ENCODE measurements at regions not wholly inside any gene's neighbourhood (a gene's known extent, or its start where the extent isn't known, plus 50 kb on each side); places are given as distances from the start of the nearest gene placed in this dataset.
A peak's percentile ranks its signal among the peaks of the same experiment; 100 is the strongest.
"Not testable (repeated sequence)": the region's sequence is repeated elsewhere in the genome, so short reads cannot be mapped to it uniquely, and the experiment has no call there.

DNA sequence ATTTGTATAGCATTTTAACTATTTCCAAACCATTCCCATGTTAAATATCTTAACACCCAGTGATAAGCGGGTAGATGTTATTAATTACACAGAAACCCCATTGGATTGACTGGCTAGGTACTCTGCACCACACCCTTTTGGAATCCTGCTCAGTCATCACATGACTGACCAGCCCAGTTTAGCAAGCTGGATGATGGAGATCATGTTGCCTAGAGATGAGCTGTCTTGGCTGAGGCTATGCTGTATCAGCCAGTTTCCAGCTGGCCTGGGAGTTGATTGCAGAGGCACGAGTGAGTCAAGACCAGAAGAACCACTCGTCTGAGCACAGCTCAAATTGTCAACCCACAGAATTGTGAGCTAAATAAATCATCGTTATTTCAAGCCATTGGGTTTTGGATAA is 124.6 kb downstream of the ZNF621 start:
- no peak for DNase-seq

DNA sequence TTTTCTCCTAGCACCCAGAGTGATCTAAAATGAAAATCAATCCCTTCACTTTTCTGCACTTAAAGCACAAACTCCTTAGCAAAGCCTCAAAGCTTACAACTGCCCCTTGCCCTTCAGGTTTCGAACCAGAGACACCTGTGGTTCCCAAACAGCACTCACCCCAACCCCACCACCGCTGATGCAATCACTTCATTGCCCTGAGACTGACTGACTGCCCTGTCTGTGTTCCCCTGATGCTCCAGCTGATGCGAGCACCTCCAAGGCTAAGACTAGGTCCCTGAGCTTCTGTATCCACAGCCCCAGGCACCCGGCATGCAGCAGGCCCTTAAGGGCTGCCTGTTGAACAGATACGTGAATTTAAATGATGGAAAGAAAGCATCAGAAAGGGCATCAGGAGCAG is 127.3 kb downstream of the ZNF621 start:
- no peak for DNase-seq

DNA sequence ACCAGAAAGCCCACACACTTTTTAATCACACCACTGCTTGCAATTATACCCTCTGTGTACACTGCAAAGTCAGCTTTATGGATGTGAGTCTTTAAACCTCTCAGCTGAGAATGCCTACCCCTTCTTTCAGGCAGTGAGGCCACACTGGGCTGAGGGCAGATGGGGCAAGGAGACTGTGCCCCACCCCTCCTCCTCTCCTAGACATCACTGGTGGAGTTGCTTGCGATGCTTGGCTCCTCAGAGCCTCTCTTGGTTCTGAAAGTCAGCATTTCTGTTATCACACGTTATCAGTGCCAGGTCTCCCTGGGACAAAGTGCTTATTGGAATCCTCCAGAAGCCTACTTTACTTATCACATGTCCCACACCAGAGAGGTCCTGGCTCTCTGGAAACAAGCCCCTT is 128.2 kb downstream of the ZNF621 start:
- DNase-seq: no peak

DNA sequence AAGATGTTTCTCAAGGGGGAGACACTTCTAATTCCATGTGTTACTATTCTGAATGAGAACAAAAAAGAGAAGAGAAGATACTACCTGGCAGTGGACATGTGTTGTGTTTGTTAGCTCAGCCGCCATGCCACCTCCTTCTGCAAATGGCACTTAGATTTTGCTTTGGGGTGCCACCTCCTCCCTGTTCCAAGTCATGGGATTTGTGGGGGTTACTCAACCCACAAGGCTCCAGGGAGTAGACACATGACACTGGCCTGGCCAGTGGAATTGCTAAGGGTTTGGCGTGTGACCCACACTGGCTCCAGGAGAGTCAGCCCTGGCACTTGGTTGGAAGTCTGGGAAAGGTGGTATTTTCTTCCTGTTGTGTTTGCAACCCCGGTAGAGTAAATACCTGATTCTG is 129.1 kb downstream of the ZNF621 start:
- no peak for DNase-seq

DNA sequence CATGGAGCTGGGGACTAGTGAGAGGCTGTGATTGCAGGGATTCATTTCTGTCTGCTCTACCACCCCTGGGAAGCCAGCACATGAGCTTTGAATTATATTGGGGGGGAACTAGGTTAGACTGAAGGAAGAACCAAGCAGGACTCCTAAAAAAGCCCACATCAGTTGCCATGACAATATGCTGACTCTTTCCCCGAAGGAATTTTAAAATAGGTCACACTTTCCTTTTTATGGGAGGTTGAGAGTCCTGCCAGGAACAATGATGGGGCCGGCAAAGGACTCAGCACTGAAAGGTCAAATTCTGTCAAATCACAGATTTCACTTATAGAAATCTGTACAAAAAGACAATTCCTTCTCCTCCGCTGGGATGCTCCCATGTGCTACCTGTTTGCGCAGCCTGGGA is 130.8 kb downstream of the ZNF621 start:
- no peak for DNase-seq

DNA sequence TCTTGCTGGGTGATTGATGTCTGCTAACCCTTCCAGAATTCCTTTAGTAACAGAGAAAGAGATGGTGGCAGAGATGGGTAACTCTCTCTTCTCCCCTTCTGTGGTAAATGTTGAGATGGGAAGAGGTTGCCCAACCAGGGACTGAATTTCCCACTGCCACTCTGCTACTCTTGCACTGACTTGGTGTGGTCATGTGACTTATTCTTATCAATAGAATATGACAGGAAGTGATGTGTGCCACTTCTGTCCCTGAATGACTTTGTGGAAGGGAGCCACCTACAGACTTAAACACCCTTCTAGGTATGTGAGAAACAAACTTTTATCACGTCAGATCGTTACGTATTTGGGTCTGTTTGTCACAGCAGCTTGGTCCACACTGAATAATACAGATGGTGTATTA is 132.9 kb downstream of the ZNF621 start:
- DNase-seq: no peak

DNA sequence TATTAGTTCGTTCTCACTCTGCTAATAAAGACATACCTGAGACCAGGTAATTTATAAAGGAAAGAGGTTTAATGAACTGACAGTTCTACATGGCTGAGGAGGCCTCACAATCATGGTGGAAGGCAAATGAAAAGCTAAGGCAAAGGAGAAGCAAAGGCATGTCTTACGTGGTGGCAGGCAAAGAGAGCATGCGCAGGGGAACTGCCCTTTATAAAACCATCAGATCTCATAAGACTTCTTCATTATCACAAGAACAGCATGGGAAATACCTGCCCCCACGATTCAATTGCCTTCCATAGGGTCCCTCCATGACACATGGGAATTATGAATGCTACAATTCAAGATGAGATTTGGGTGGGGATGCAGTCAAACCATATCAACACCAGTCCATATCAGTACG is 133.5 kb downstream of the ZNF621 start:
- DNase-seq: no peak

DNA sequence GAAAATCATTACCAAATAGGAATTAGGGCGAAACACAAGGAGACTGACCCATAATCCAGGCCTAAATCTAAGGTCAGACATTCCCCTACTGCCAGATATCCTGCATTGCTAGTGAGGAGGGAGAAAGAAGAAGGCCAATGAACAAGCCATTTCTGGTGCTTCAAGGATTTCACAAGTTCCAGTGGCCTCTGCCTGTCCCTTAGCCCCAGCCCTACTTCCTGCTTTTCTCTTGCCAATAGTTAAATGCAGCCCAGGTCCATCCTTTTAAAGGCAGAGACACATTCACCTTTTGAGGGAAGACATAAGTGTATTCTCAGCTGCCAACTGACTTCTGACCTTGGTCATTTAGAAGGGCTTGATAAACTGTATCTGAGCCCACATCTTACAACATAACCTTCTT is 135.8 kb downstream of the ZNF621 start:
- DNase-seq: peak in 1 of 2 experiments; percentile 17

DNA sequence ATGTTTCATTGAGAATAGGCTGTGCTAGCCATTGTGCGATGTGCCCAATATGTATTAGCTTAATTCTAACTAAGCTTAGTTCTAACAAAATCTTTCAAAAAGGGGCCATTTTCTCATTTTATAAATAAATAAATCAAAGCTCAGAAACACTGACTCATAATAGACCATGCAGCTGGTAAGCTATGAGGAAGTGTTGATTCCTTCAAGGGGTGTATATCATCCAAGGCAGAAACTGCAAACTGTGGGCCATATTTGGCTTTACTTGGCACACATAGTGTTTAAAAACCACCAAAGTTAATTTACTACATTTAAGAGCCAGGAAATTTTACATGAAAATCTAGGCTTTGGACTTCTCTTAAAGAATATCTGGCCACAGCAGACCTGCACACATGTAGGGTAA is 136.5 kb downstream of the ZNF621 start:
- DNase-seq: no peak

DNA sequence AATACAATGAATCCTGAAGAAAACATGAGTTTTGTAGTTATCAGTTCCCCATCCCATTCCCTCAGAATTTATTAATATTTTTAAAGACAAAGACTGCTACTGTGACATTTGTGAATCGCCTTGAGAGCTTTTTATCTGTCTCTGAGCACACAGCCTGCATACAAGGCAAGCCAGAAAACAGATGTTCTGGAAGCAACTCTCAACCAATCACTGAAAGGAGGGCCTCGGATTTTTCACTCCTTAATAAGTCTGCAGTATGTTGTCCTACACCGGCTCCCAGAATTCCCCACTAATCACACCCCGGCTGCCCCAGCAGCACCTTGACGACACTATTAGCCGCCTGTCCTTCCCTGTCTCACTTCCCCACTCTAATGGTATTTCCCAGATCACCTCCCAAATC is 138.5 kb downstream of the ZNF621 start:
- DNase-seq: no peak

DNA sequence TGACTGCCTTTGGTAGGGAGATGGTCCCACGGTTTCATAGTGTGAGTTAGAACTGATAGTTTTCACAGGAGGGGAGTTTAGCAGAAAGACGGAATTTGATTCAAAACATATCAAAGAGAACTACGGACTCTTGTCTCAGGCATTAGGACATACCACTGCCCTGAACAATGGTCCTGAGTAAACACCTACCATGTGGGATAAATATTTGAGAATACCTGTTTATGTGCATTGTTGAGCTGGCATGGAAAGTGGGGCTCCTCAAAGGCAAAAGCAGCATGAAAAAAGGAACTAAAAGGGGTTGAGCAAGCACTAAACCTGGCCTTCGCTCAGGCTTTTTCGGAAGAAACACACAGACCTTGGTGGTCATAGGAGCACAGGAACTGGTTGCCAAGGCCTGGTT is 144.4 kb downstream of the ZNF621 start:
- DNase-seq: no peak

DNA sequence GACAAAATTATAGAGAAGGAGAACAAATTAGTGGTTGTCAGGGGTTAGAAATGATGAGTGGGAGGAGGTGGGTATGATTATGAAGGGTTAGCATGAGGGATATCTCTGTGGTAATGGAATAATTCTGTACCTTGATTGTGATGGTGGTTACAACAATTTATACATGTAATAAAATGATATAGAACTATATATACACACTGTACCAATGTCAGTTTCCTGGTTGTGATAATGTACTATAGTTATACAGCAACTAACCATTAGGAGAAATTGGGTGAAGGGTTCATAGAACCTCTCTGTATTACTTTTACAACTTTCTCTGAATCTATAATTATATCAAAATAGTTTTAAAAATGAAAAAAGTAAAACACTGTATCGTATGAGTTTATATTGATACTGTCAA is 148.1 kb downstream of the ZNF621 start:
- DNase-seq: no peak

DNA sequence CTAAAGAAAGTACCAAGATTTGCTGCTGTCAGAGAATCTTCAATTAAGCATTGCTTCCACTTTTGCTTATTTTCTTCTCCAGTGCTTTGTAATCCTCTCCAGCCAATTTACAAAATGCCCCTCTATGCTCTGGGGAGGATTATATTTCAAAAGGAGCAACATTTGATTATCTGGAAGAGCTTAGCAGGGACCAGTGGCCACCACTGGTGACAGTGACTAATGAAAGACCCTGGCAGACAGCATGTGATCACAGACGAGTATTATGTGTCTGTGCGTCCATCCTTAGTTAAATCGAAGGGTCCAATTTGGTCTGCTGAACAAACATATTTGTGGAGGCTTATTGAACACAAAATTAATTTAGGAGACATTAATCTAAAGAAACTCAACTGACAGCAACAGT is 152.6 kb downstream of the ZNF621 start:
- DNase-seq: no peak

DNA sequence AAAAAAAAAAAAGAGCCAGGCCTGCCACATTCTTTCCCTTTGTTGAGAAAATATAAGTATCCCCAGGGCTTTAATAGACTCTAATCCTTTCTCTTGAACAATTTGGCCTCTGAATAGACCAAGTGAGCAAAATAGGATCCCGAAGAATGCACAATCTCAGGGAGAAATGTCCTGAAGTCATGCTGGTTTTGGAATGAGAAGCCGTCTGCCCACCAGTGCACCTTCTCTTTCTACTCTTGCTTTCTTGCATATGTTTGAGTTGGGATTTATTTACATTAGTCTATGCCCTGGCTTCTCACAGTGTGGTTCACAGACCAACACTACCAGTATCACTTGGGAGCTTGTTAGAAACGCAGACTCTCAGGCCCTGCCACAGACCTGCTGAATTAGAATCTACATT is 153.0 kb downstream of the ZNF621 start:
- DNase-seq: no peak

DNA sequence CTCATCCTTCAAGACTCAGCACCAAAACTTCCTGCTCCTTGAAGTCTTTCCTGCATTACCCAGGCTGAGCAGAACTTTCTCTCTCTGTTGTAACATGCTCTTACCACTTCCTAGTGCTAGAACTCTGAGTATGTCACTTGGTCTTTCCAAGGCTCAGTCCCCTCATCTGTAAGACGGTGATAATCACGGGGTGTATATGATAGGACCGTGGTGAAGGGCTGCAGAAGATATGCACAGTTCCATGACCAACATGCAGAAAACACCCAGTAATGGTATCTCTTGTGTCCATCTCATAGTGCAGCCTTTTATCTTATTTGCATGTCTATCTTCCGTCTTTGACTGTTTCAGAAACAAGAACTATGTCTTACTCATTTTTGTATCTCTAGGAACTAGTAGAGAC is 154.5 kb downstream of the ZNF621 start:
- DNase-seq: no peak

DNA sequence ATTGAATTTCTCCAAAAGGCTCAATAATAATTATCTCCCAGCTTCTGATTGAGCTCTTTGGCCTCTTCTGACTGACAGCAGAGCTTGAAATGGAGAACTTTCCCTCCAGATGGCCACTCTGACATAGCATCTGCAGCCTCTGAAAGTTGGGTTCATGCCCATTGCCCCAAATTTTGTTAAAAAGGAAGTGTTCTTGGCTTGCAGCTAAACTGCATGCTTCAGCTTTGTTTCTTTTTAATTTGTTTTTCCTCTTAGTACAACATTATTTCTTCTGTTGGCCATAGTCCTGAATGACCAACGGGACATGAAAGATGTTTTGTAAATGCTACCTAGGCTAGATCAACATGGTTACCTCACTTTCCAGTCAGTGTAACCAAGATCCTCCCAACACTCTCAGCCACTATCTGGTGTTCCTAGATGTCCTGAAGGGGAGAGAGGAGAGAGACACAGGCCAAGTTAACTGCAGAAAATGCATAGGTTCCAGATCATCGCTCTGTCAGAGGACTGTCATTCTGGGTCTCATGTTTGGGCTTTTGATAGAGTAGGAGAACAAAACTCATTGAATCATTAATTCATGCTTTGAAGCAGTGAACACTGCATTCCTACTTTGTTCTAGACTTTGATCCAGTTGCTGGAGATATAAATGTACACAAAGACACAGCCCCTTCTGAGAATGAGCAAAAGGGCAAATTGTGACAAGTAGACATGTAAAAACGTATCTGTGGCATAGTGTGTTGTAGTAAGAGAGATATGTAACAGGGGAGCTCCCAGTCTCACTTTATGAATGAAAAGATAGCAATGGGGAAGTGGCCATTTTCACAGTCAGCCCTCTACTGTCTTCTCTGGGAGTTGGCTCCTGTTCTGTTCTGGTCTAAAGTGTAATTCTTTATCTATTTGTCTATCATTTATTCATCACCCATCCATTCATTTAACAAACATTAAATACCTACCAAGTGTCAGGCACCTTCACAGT is 156.2 kb downstream of the ZNF621 start:
- DNase-seq: peak; percentile 41 to 49

DNA sequence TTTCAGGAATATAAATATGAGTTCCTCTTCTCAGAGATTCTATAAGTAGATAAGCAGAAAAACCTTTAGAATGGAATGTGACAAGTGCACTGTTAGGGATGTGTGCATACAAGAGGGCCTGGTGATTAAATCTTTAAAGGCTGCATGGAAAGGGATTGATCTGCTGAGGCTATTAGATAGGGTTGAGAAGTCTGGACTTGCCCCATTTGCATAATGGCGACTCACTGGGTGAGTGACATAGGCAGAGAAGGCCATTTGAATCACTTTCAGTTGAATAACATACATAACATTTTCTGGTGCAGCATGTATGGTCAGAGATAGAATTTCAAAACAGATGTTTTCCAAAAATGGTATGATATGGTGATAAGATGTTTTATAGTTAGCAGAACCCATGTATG is 156.9 kb downstream of the ZNF621 start:
- DNase-seq: no peak

DNA sequence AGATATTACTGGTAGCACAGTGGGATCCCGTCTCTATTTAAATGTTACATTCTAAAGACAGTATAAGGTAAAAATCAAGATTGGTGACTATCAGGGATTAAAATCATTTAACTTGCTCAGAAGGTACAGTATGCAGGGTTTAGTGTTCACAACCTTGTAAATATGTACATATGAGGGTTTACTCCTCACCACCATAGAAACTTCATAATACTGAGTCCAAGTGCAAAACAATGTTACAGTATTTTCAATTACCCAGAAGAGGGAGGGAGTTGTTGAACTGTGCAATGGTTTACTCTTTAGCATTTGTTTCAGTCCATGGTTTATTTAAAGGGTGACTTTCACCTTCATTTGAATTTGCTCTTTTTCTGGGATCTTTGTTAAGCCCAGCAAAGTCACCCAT is 165.1 kb downstream of the ZNF621 start:
- no peak for DNase-seq

DNA sequence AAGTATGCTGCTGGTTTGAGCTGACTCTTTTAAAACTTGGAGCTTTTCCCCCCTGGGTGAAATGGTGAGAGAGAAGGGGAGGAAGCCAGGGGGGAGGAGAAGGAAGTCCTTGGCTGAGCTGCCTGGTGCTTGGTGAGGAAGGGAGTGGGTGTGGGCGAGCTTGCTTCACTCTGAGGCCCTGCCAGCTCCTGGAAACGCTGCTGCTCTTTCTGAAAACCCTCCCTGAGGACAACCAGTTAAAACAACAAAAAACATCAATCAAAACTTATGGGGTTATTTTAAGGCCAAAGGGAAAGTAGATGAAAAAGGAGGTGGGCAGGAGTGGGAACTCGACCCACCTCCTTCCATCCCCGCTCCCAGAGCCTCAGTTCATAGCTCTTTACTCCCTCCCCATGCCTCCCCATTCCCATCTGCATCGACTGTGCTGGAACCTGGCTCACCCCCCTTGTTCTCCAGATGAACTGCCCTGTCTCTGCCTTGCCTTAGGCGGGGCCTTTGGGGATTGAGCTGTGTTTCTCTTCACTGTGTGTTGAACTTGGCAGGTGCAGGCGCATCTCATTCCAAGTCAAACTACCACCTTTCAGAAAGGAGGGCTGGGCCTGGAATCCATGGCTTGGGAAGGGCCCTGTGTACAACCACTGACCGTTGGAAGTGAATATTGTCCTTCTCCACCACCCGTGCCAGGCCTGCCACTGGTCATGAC is 166.1 kb downstream of the ZNF621 start:
- DNase-seq: peak; percentile 70 to 85

DNA sequence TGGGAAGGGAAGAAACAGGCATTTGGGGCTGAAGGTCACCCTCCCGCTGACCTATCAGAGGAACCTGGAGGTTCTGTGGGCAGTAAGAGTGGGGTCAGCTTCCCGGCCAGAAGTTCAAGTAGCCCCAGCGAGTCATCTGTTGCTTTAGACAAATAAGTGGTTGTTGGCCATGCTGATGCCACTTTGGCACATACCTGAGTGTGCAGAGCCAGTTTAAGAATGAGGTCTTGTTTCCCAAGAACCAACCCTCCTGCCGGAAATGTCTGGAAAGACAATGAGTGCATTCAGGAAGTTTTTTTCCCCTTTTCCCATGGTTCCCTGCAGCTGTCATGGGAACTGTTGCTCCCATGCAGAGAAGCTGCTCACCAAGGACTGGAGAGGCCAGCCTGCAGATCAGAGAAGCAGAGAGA is 166.7 kb downstream of the ZNF621 start:
- no peak for DNase-seq

DNA sequence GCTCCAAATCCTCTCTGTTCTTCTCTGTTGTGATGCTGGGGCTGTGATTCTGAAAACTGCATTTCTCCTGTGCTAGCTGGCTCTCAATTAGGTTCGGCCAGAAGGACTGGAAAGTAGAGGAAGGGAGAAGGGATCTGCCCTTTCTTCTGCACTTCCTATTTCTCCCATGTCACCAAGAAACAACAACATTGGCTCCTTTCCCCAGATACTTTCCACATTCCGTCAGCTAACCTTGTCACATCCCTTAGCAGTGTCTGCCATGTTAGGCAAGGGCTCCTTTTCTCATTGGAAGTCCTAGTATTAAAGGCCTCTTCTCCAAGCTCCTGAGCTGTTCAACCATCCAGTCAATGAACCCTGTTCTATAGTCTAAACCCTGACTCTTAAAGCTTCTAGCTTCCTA is 171.1 kb downstream of the ZNF621 start:
- DNase-seq: no peak

DNA sequence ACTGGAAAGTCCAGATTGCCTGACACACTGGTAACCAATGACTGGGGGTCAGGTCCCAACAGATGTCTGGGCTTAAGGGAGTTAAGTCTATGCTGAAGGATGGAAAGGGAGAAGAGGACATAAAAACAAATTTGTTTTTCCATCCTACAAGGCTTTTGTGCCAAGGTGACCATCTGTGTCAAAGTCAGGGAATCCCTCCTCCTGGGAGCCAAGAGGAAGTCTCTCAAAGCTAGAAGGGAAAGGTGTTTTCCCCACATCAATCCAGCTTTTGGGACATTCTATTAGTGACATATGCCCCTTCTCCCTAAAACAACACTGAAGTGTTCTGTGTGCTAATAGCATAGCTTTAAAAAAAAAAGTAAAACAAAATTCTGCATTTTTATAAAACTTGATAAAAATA is 173.9 kb downstream of the ZNF621 start:
- DNase-seq: not testable (repeated sequence)

DNA sequence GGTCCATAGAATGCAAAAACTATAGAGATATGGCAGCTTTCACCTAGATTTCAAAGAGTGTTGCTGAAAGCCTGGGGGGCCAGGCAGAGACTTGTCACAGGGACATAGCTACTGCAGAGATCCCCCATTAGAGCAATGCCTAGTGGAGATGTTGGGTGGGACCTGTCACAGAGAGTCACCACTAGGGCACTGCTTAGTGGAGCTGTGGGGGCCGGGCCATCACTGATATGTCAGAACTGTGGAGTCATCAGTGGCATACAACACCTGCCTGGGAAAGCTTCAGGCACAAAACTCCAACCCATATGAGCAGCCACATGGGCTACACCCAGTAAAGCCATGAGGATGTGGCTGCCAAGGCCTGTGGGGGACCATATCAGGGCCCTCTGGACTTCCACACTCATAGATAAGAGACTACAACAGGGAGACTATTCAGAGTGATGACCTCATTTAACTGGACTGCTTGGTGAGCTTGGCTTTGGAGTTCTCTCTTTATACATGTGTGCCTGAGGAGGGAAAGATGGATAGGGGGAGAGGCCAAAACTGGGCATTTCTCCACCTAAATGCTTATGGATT is 176.3 kb downstream of the ZNF621 start:
- DNase-seq: no peak

DNA sequence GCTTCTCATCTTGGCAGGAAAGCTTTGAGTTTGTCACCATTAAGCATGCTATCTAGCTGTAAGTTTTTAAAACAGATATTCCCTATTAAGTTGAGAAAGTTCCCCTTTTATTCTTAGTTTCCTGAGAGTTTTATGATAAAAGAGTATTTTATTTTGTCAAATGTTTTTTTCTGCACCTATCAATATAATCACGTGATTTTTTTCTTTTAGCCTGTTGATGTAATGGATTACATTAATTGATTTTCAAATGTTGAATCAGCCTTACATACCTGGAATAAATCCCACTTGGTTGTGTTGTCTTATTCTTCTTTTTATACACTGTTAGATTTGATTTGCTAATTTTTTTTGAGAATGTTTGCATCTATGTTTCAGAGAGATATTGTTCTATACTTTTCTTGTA is 179.5 kb downstream of the ZNF621 start:
- no peak for DNase-seq
